IPS-NIHi7 (cell line): ENCODE measurements at regions not wholly inside any gene's neighbourhood (a gene's known extent, or its start where the extent isn't known, plus 50 kb on each side); places are given as distances from the start of the nearest gene placed in this dataset.
A peak's percentile ranks its signal among the peaks of the same experiment; 100 is the strongest.

ENCODE experiments used
- DNase-seq: peaks from one replicate; pipeline ENCODE4 v3.0.0; 2012; ENCODE audit warnings: mixed read lengths; ENCODE audit errors: extremely low spot score

DNA sequence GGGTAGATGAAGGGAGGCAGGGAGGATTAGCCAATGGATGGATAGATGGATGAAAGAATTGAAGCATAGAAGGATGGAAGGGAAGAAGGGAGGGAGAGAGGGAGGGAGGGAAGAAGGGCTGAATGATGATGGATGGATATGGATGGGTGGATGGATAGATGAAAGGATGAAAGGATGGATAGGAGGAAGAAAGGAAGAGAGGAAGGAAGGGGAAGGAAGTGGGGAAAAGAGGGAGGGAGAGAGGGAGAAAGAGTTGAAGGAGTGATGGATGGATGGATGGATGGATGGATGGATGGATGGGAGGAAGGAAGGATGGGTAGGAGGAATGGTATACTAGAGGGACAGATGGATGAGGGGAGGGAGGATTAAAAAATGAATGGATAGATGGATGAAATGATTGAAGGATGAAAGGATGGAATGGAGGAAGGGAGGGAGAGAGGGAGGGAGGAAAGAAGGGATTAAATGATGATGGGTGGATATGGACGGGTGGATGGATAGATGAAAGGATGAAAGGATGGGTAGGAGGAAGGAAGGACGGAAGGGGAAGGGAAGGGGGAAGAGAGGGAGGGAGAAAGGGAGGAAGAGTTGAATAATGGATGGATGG is 145.9 kb downstream of the MN1 start:
- DNase-seq: no peak

DNA sequence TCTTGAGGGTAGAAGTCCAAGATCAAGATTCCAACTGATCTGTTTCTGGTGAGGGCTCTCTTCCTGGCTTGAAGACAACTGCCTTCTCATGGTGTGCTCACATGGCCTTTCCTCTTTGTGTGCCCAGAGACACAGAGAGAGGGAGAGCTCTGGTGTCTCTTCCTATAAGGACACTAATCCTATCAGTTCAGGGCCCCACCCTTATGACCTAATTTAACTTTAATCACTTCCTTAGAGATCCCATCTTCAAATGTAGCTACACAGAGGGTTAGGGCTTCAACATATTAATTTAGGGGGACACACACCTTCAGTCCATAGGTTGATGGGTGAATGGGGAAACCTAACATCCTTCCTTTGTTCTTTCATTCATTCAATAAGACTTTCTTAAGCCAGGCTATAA is 144.6 kb downstream of the MN1 start:
- DNase-seq: no peak

DNA sequence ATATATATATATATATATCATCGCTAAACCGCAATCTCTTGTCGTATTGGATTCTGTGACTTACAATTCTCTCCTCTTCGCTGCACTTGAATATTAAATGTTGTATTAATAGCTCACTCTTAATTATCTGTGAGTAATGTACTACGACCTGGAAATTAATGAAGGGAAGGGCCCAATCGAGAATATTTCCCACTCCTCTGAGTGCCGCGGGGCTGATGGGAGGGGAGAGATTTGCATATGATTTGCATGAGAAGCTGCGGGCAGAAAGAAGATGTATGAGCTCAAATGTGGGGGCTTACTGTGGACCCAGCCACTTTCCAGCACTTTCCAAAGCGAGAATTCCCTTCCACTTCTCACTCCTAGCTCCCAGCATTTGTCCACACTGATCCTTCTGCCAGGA is 141.2 kb downstream of the MN1 start:
- DNase-seq: no peak

DNA sequence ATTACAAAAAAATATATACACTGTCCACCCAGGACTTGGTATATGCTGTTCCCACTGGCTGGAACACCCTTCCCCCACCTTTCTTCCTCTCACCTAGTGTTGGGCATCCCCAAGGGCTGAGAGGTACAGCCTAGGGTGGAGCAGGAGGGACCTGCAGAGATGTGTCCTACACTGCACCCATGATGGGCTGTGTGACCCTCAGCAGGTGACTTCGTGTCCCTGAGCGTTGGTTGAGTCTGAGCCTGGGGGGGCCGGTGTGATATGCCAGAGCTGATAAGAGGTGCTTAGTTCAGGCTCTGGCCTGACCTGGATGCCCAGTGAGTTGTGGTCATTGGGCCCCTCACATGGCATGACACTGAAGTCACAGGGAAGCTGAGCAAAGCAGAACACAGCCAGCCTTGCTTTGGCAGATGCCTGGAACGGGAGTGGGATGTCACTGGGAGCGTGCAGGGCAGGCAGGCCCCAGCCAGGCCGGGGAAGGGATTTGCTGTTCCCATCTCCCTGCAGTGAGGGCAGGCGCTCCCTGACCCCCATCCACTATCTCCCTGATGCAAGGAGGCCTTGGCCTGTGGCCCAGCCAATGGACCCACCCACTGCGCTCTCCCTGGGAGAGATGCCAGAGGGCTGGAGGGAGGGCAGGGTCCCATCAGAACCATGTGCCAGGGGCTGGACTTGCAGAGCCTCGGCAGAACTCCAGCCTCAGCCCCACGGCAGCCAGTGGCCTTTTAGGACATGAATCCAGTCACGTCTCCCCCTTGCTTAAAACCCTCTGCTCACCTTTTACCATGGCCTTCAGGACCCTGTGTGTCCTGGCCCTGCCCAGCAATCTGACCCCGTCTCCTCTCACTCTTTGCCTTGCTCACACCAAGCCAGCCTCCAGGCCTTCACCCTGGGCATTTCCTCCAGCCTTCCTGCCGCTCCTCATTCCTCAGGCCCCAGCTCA is 138.9 kb downstream of the MN1 start:
- DNase-seq: no peak

DNA sequence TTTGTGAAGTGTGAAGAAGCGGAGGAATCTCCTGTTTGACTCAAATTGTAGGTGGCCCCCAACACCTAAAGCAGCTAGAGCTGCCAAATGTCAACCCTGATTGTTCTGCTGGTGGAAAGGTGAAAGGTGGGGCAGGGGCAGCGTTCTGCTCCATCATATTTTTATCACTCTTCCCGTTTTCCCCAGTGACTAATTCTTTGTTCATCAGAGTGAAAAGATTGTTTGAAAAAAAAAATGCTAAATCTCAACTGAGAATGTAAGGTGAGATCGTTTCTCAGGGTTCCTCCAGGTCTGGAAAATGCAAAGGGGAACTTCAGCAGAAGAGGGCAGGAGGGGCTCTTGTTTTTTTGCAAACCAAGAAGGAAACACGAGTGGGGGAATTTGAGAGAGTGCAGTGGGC is 137.7 kb downstream of the MN1 start:
- DNase-seq: no peak

DNA sequence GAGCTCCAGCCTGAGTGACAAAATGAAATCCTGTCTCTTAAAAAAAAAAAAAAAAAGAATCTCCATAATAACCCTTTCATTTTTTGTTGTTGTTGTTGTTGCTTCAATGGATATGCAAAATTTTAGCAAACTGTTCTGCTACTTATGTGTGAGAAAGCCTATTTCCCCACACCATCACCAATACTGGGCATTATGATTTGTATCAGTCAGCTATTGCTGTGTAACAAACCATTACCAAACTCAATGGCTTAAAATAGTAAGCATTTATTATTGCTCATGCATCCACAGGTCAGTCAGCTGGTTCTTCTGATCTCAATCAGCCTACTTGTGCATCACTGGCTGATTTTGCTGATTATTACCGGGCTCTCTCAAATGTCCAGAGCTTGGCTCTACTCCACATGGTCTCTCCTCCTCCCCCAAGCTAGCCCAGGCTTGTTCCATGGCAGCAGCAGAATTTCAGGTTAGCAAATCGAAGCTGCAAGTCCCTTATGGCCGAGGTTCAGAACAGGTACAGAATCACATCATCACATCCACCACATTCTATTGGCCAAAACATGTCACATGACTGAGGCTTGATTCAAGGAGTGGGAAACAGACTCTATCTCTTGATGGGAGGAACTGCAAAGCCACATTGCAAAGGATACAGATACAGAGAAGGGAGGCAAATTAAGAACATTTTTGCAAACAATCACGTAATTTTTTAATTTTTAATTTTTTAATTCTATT is 135.1 kb downstream of the MN1 start:
- no peak for DNase-seq

DNA sequence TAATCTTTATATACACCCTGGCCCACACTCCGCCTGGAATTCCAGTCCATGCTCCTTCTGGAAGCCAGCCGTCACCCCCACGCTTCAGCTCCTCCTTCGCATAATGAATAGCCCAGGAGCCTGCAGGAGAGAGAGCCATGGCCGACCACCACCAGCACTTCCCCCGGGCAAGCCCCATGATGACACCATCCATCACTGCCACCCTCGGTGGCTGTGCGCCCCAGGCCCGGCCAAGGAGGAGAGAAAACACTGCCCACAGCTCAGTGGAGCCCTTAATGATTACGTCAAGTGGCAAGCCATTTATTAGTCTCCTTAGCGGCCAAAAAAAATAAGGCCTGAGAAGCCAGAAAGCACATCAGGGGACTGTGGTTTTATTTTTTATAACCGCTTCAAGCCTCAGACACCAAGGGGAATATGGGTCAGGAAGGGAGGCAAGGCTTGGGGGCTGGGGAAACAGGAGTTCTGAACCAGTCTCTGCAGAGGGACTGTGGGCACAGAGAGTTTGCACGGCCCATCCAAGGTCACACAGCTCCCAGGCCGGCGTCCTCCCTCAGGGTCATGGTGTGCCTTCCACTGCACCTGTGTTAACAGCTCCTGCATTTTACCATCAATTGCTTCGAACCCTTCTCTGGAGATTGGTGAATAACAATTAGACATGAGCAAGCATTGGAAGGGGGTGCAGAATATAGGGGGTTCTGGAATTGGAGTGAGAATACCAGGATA is 134.3 kb downstream of the MN1 start:
- no peak for DNase-seq

DNA sequence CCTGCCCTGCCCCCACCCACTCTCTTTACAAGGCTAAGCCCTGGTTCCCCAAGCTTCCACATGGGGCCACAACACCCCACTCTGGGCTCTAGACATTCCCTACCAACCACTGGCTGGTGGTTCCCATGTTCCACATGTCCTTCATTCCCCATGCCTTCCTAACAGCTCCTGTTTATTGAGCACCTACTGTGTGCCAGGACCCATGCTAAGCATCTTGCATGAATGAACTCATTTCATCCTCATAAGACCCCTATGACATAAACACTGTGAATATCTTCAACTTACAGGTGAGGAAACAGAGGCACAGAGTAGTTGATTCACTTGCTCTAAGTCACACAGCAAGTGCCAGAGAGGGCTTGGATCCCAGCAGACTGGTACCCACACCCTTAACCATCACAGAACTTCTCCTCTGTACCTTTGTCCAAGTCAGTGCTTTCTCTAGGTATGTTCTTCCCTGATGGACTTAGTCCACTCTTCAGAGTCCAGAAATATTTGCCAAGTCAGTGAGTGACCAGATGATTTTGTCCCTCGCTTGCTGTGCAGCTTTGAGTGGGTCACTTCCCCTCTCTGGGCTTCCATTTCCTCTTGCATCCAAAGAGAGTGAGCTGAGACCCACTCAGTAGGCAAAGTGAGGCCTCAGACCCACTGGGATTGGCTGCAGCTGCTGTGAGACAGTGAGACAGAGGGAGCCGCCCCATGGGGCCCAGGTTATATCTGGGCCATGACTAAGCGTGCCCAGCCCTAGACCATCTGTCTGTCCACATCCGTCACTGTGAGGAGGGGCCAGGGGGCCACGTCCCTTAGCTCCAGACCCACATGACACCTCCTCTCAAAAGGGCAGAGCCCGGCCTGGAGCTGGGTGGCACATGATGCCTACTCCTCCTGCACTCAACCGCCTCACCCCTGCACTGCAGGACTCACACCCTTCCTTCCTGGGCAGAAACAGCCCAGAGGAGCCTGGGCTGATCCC is 132.4 kb downstream of the MN1 start:
- no peak for DNase-seq

DNA sequence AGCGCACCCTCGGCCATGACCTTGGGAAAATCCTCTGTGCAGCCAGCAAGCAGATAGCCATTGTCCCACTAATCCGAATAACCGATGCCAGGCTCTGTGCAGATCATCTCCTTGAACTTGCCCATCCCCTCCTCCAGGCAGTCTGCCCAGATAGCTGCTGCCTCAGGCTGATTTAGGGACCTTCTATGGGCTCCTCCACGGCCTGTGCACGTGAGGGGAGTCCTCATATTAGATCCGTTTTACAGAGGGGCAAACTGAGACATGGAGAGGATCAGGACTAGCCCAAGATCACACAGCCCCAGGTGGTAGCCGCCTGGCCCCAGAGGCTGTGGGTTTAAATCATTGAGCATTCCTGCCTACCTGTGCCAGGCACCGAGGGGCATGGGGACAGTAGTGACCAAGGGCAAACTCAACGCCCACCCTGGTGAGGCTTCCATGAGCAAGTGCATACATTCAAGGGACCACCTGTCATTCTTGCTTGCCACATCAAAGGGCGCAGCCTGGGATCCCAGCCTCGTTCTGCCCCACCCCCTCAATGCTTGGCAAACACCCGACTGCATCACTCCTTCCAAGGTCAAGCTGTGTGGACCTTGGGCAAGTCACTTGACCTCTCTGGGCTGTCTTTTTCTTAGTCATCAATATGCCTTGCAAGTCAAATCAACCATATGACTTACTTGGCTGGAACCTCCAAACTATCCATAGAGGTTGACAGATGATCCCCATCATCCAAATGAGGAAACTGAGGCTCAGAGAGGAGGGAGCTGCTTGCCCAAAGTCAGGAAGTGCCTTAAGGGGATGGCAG is 131.6 kb downstream of the MN1 start:
- no peak for DNase-seq

DNA sequence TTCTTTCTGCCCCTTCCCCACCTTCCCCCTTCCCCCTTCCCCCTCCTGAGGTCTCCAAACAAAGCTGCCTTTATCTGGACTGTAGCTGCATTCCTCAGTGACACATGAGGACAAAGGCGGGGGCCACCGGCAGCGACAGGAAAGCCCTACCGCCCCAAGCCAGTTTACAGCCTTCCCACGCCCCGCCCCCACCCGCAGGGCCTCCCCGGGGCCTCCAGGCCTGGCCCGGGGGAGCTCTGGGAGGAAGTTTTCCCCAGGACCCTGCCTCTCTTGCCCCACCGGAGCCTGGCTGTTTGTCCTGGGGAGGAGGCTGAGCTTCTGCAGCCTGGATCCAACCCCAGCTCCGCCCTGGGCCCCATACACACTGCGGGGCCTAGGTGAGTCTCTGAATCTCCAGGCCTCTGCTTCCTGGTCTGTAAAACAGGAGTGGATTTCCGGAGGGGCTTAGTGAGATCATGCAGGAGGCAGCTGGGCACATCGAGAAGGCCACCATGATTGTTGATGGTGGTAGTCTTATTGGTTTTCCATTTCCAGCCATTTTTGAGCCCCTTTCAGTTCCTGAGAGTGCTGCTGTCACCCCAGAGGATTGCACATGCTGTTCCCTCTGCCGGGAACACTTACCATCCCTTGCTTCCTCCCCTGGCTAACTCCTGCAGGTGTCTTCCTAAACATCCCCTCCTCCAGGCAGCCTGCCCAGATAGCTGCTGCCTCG is 130.7 kb downstream of the MN1 start:
- peak; percentile 83 for DNase-seq

DNA sequence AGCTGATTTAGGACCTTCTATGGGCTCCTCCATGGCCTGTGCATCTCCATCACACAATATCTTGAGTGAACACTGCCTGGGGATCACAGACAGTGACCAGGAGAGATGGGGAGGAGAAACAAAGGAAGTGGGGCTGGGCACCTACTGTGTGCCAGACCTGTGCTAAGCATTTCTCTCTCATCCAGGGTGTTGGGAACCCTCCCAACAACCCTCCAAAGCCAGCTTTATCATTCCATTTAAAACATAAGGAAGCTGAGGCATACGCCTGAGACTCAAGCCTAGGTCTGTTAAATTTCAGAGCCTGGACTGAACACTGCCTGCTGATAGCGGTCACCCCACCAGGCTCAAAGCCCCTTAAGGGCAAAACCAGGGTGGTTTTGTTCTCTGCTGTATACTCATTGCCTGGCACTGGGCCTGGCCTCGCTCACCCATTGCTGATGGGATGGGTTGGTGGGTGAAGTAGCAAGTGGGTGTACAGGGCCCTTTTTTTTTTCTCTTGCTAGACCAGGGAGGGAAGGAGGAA is 130.1 kb downstream of the MN1 start:
- DNase-seq: no peak

DNA sequence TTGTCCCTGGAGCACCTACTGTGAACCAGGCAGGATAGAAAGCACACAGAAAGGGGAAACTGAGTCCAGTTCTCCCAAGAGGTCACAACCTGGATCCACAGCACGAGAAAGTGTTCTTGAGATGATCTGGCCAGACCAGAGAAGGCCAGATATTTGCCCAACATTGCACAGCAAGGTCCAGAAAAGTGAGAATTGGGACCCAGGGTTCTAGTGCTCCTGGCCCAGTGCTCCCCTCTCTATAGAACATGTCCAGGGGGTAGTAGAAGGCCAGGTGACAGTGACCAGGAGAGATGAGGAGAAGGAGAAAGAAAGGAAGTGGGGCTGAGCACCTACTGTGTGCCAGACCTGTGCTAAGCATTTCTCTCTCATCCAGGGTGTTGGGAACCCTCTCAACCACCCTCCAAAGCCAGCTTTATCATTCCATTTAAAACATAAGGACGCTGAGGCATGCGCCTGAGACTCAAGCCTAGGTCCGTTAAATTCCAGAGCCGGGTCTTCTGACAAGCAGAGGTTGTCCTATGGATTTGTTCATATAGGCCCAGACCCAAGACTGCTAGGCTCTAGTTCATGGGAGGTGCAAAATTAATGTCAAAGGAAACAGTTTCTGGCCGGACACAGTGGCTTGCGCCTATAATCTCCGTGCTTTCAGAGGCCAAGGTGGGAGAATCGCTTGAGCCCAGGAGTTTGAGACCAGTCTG is 128.7 kb downstream of the MN1 start:
- DNase-seq: no peak

DNA sequence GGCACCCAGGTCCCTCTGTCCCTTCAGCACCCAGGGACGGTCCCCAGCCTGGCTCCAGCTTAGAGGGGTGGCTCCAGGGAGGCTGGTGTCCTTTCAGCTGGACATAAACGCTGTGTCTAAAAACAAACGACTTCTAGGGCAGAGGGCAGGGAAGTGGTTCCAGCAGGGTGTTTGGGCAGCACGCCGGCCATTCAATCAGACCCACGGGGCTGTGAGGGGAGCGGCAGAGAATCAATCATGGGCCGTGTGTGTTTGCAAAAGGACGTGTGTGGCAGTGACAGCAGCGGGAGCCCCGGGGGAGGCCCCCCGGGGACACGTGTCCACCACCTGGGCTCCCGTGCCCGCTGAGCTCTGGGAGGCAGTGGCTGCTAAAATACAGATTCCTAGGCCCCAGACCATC is 127.7 kb downstream of the MN1 start:
- DNase-seq: no peak

DNA sequence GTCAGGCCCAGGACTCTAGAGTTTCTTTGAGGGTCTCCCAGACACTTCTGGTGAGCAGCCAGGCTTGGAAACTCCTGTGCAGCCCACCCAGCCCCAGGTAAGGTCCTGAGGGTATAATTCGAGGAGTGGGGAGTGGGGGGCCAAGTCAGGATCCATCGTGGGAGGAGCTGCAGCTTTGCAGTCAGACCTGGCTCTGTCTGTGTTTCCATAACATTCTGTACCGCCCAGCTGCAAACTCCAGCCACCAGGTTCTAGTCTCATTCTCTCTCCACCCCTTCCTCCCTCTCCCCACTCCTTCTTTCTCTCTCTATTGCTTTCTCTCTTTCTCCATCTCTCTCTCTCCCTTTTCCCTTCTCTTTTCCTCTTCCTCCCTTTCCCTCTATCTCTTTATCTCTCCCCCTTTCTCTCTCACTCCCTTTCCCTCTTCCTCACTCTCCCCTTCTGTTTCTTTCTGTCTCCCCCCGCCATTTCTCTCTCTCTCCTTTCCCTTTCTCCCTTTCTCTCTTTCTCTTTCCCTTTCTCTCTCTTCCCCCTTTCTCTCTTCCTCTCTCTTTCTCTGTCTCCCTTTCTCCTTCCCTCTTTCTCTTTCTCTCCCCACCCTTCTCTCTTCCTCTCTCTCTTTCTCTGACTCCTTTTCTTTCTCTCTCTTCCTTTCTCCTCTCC is 127.2 kb downstream of the MN1 start:
- no peak for DNase-seq

DNA sequence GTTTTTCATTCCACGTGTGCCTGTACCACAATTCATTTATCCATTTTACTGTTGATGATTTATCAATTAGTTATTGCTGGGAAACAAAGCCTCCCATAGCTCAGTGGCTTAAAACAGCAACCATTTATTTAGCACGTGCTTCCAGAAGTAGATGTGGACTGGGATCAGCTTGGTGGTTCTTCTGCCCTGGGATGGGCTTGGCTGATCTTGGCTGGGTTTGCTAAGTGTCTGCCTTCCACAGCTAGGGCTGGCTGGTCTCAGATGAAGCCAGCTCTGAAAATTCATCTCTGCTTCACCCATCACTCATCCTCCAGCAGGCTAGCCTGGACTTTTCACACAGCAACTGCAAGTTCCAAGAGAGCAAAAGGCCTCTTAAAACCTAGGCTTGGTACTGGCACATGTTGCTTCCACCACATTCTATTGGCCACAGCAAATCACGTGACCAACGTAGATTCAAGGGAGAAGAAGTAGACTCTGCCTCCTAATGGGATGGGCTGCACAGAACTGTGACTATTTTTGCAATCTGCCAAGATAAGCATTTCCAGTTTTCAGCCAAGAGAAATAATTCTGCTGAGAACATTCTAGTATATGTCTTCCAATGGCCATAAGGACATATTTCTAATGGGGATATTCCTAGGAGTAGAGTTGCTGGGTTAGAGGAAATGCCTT is 124.9 kb downstream of the MN1 start:
- DNase-seq: no peak

DNA sequence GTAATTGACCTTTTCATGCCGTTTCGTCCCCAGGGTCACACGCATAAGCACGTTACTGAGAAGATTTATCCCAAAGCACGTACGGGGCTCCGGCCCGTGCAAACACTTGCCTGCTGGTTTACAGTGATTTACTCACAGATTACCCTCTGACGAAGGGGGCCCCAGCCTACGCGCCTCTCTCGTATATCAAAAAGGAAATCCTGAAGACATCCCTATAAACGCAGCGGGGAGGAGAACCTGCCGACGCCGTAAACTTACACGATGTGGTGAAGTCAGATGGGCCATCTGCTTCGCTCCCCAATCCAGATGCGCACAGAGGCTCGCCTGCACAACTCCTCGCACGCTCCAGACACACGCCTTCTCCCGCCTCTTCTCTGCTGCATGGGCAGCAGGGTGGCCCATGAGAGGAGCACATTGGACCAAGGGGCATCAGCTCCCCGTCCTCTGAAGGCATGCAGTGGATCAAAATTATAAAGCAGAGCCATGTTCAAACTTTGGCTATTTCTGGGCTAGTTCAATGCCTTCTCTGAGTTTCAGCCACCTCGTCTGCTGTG is 123.6 kb downstream of the MN1 start:
- no peak for DNase-seq

DNA sequence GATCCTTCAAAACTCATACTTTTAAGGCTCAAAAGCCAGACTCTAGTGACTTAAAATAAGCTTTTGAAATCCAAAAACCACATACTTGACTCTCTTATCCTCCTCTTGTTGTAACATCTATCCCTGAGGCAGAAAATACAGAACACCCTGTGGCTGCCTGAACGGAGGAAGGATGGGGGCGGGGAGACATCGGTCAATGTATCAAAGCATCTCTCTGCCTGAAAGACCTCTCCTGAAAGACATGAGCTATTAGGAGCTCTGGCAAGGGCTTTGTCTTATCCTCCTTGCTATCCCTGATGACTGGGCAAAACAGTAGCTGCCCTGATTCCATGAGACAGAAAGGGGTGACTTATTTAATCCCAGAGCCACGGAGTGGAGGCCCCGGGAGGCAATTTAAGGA is 122.4 kb downstream of the MN1 start:
- no peak for DNase-seq
